NCI-H2171 treated with DMSO at 0.1 percent for 48 hours (cell line): ENCODE measurements at regions not wholly inside any gene's neighbourhood (a gene's known extent, or its start where the extent isn't known, plus 50 kb on each side); places are given as distances from the start of the nearest gene placed in this dataset.
"Not testable (repeated sequence)": the region's sequence is repeated elsewhere in the genome, so short reads cannot be mapped to it uniquely, and the experiment has no call there.

ENCODE experiments used
- DNase-seq: peaks from one replicate; lab custom pipeline; 2025; lab: John Stamatoyannopoulos, UW

- DNase-seq = peak; percentile 98
Measured at GRCh38 chr2:107462181-107462580, 364.5 kb upstream of the RGPD4 start.

GRCh38 chr2:107466241-107466640, 360.5 kb upstream of the RGPD4 start:
- DNase-seq = no peak

- DNase-seq = no peak
Measured at GRCh38 chr2:107466984-107467773, 359.5 kb upstream of the RGPD4 start.

GRCh38 chr2:107469437-107469995, 357.2 kb upstream of the RGPD4 start:
- no peak for DNase-seq

- DNase-seq = no peak
Measured at GRCh38 chr2:107473150-107473549, 353.5 kb upstream of the RGPD4 start.

- no peak for DNase-seq
Measured at GRCh38 chr2:107475859-107476258, 350.8 kb upstream of the RGPD4 start.

- DNase-seq = no peak
Measured at GRCh38 chr2:107502539-107502938, 324.2 kb upstream of the RGPD4 start.

GRCh38 chr2:107511970-107512789, 314.5 kb upstream of the RGPD4 start:
- DNase-seq = no peak

- DNase-seq = no peak
Measured at GRCh38 chr2:107525406-107525805, 301.3 kb upstream of the RGPD4 start.

- DNase-seq = peak; percentile 99
Measured at GRCh38 chr2:107529146-107529545, 297.5 kb upstream of the RGPD4 start.

GRCh38 chr2:107530046-107530445, 296.6 kb upstream of the RGPD4 start:
- DNase-seq = no peak

- DNase-seq = no peak
Measured at GRCh38 chr2:107534926-107535325, 291.8 kb upstream of the RGPD4 start.

- not testable (repeated sequence) for DNase-seq
Measured at GRCh38 chr2:107535905-107536689, 290.6 kb upstream of the RGPD4 start.

GRCh38 chr2:107542314-107542740, 284.4 kb upstream of the RGPD4 start:
- DNase-seq = peak; percentile 88

GRCh38 chr2:107543793-107544192, 282.9 kb upstream of the RGPD4 start:
- DNase-seq = no peak

- DNase-seq = no peak
Measured at GRCh38 chr2:107545066-107545465, 281.6 kb upstream of the RGPD4 start.

GRCh38 chr2:107545851-107546250, 280.8 kb upstream of the RGPD4 start:
- no peak for DNase-seq

- DNase-seq = no peak
Measured at GRCh38 chr2:107548216-107548615, 278.5 kb upstream of the RGPD4 start.

- DNase-seq = no peak
Measured at GRCh38 chr2:107553046-107553445, 273.6 kb upstream of the RGPD4 start.

- no peak for DNase-seq
Measured at GRCh38 chr2:107553539-107553938, 273.2 kb upstream of the RGPD4 start.

GRCh38 chr2:107556038-107556627, 270.6 kb upstream of the RGPD4 start:
- peak; percentile 59 for DNase-seq

GRCh38 chr2:107558295-107558694, 268.4 kb upstream of the RGPD4 start:
- no peak for DNase-seq
